ENCODE measurements at regions not wholly inside any gene's neighbourhood (a gene's known extent, or its start where the extent isn't known, plus 50 kb on each side); places are given as distances from the start of the nearest gene placed in this dataset.

GRCh38 chr7:17598846-17599245 is 300.4 kb downstream of the AHR start:
- no peak overlapping the region for H2AFZ ChIP-seq (ENCODE audit: low read length, unreplicated experiment)
- no peaks in the 10 kb centered on the region for H3K79me2 ChIP-seq (ENCODE audit: control insufficient read depth, insufficient read depth, low read length, unreplicated experiment)
- H3K36me3 ChIP-seq (ENCODE audit: insufficient read depth, low read length) = no peaks in the 10 kb centered on the region
- H3K27me3 ChIP-seq (ENCODE audit: insufficient read depth, low read length) = no peaks in the 10 kb centered on the region
- H3K4me1 ChIP-seq (ENCODE audit: control insufficient read depth, insufficient read depth, low read length, unreplicated experiment) = peaks cover 34% of the 10 kb centered on the region
- H3K4me3 ChIP-seq (ENCODE audit: low read depth, low read length) = no peak overlapping the region
- no peak overlapping the region for H3K27ac ChIP-seq (ENCODE audit: low read depth, low read length)

DNA sequence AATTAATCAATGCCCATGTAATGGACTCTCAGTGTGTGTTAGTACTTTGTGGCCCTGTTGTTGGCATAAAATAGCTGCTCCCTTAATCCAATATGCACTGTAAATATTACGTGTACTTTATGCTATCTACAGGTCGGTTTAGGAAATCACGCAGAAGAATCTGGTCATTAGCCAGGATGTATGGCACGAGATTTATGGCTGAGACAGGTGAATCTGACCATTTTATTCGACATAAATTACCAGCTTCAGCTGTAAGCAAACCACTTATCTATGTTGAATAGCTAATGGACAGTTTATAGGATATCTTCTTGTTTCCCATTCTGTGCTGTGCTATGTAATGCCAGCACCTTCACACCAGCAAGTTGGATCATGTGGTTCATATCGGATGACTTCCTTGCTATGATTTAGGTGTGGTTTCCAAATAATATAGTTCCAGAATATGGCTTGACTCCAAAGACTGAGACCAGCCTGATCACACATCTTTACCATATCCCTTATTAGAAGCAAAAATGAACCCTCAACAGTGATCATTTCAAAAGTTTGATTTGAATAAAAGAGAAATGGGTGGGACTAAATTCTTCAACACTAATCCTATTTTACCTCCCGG is 301.4 kb downstream of the AHR start:
- Histone ChIP-seq H3K4me3 (ENCODE audit: low read depth, low read length) (peak overlapping the region; percentile 18; the same call in 1 of the 2 replicates), H3K27ac (ENCODE audit: low read depth, low read length) (peak overlapping the region; percentile 79), H3K36me3 (ENCODE audit: insufficient read depth, low read length) (no peaks in the 10 kb centered on the region), H3K79me2 (ENCODE audit: control insufficient read depth, insufficient read depth, low read length, unreplicated experiment) (no peaks in the 10 kb centered on the region), H2AFZ (ENCODE audit: low read length, unreplicated experiment) (peak overlapping the region; percentile 37), H3K4me1 (ENCODE audit: control insufficient read depth, insufficient read depth, low read length, unreplicated experiment) (peaks cover 34% of the 10 kb centered on the region), H3K27me3 (ENCODE audit: insufficient read depth, low read length) (no peaks in the 10 kb centered on the region)

GRCh38 chr7:17600340-17600752 is 301.9 kb downstream of the AHR start:
- Histone ChIP-seq H3K27ac (ENCODE audit: low read depth, low read length) (peak overlapping the region; percentile 79), H3K79me2 (ENCODE audit: control insufficient read depth, insufficient read depth, low read length, unreplicated experiment) (no peaks in the 10 kb centered on the region), H2AFZ (ENCODE audit: low read length, unreplicated experiment) (peak overlapping the region; percentile 0), H3K36me3 (ENCODE audit: insufficient read depth, low read length) (no peaks in the 10 kb centered on the region), H3K4me3 (ENCODE audit: low read depth, low read length) (no peak overlapping the region), H3K4me1 (ENCODE audit: control insufficient read depth, insufficient read depth, low read length, unreplicated experiment) (peaks cover 34% of the 10 kb centered on the region), H3K27me3 (ENCODE audit: insufficient read depth, low read length) (no peaks in the 10 kb centered on the region)

GRCh38 chr7:17601921-17602320 is 303.5 kb downstream of the AHR start:
- H3K4me3 ChIP-seq (ENCODE audit: low read depth, low read length) = no peak overlapping the region
- H2AFZ ChIP-seq (ENCODE audit: low read length, unreplicated experiment) = no peak overlapping the region
- peaks cover 34% of the 10 kb centered on the region for H3K4me1 ChIP-seq (ENCODE audit: control insufficient read depth, insufficient read depth, low read length, unreplicated experiment)
- H3K27ac ChIP-seq (ENCODE audit: low read depth, low read length) = no peak overlapping the region
- no peaks in the 10 kb centered on the region for H3K36me3 ChIP-seq (ENCODE audit: insufficient read depth, low read length)
- no peaks in the 10 kb centered on the region for H3K79me2 ChIP-seq (ENCODE audit: control insufficient read depth, insufficient read depth, low read length, unreplicated experiment)
- H3K27me3 ChIP-seq (ENCODE audit: insufficient read depth, low read length) = no peaks in the 10 kb centered on the region

DNA sequence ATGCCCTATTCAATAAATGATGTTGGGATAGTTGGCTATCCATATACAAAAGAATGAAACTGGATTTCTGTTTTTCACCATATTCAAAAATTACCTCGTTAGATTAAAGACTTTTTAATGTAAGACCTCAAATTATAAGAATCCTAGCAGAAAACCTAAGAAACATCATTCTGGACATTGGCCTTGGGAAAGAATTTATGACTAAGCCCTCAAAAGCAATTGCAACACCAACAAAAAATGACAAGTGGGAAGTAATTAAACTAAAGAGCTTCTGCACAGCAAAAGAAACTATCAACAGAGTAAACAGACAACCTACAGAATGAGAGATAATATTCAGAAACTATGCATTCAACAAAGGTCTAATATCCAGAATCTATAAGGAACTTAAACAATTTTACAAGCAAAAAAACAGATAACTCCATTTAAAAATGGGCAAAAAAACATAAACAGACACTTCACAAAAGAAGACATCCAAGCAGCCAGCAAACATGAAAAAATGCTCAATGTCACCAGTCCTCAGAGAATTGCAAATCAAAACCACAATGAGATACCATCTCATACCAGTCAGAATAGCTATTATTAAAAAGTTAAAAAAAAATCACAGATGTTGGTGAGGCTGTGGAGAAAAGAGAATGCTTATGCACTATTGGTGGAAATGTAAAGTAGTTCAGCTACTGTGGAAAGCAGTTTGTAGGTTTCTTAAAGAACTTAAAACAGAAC is 309.8 kb downstream of the AHR start:
- H3K27me3 ChIP-seq (ENCODE audit: insufficient read depth, low read length) = no peaks in the 10 kb centered on the region
- H3K4me1 ChIP-seq (ENCODE audit: control insufficient read depth, insufficient read depth, low read length, unreplicated experiment) = peaks cover 16% of the 10 kb centered on the region
- H3K79me2 ChIP-seq (ENCODE audit: control insufficient read depth, insufficient read depth, low read length, unreplicated experiment) = no peaks in the 10 kb centered on the region
- H3K36me3 ChIP-seq (ENCODE audit: insufficient read depth, low read length) = no peaks in the 10 kb centered on the region
- no peak overlapping the region for H2AFZ ChIP-seq (ENCODE audit: low read length, unreplicated experiment)
- H3K4me3 ChIP-seq (ENCODE audit: low read depth, low read length) = no peak overlapping the region
- peak overlapping the region; percentile 60 for H3K27ac ChIP-seq (ENCODE audit: low read depth, low read length)

GRCh38 chr7:17611611-17612010 is 313.2 kb downstream of the AHR start:
- Histone ChIP-seq H3K4me1 (ENCODE audit: control insufficient read depth, insufficient read depth, low read length, unreplicated experiment) (peaks cover 16% of the 10 kb centered on the region), H3K27ac (ENCODE audit: low read depth, low read length) (no peak overlapping the region), H3K79me2 (ENCODE audit: control insufficient read depth, insufficient read depth, low read length, unreplicated experiment) (no peaks in the 10 kb centered on the region), H3K36me3 (ENCODE audit: insufficient read depth, low read length) (no peaks in the 10 kb centered on the region), H2AFZ (ENCODE audit: low read length, unreplicated experiment) (no peak overlapping the region), H3K4me3 (ENCODE audit: low read depth, low read length) (no peak overlapping the region), H3K27me3 (ENCODE audit: insufficient read depth, low read length) (no peaks in the 10 kb centered on the region)

GRCh38 chr7:17613338-17614041 is 315.0 kb downstream of the AHR start:
- Histone ChIP-seq H2AFZ (ENCODE audit: low read length, unreplicated experiment) (no peak overlapping the region), H3K4me3 (ENCODE audit: low read depth, low read length) (no peak overlapping the region), H3K4me1 (ENCODE audit: control insufficient read depth, insufficient read depth, low read length, unreplicated experiment) (peaks cover 4% of the 10 kb centered on the region), H3K27me3 (ENCODE audit: insufficient read depth, low read length) (no peaks in the 10 kb centered on the region), H3K27ac (ENCODE audit: low read depth, low read length) (no peak overlapping the region), H3K36me3 (ENCODE audit: insufficient read depth, low read length) (no peaks in the 10 kb centered on the region), H3K79me2 (ENCODE audit: control insufficient read depth, insufficient read depth, low read length, unreplicated experiment) (no peaks in the 10 kb centered on the region)

DNA sequence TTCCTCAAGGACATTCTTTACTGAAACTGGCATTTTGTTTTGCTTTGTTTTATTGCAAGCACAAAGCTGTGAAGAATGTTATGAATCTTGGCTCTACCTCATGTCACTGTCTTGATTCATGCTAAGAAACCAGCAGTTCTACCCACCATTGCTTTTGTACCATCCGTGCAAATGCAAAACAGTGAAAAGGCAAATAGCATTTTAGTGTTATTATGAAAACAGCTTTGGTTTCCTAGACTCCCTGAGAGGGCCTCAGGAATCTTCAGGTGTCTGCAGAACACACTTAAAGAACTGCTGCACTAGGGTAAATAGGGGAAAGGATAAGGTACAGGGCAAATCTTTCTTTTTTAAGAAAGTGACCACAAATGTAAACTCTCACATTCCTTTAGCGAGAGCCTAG is 318.9 kb downstream of the AHR start:
- Histone ChIP-seq H3K36me3 (ENCODE audit: insufficient read depth, low read length) (no peaks in the 10 kb centered on the region), H3K27ac (ENCODE audit: low read depth, low read length) (no peak overlapping the region), H2AFZ (ENCODE audit: low read length, unreplicated experiment) (no peak overlapping the region), H3K4me1 (ENCODE audit: control insufficient read depth, insufficient read depth, low read length, unreplicated experiment) (no peaks in the 10 kb centered on the region), H3K4me3 (ENCODE audit: low read depth, low read length) (no peak overlapping the region), H3K27me3 (ENCODE audit: insufficient read depth, low read length) (no peaks in the 10 kb centered on the region), H3K79me2 (ENCODE audit: control insufficient read depth, insufficient read depth, low read length, unreplicated experiment) (no peaks in the 10 kb centered on the region)

DNA sequence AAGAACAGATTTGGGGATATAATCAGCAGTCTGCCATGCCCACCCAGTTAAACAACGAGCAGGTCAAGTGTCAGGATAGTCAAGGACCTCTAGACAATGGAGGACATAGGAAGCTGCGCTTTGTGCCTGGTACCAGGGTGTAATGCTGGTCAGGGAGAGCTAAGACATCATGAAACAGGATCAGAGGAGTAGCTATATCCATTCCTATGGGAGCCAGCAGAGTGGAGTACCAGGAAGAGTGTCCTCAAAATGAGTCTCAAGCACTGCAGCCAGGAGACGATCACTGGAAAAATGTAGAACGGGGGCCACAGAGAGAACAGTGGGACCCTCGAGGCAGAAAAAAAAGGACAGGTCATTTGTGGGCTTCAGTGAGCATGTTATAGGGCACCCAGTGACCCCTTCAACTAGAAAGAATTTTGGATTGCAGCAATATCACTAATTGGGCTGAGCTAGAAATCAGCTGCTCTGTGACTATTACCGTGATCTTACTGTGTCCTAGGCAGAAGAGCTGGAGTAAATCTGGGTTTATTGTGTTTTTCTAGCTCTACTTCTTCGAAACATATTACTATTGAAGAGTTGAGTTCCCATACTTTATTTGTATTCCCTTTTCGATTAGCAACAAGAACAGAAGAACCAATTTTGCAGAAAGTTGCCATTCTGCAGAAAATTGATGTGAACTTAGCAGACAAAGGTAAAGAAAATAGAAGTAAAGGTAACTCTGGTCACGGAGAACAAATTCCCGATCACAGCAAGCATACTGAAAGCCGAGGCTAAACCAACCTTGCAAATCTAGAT is 319.6 kb downstream of the AHR start:
- Histone ChIP-seq H3K27me3 (ENCODE audit: insufficient read depth, low read length) (no peaks in the 10 kb centered on the region), H3K79me2 (ENCODE audit: control insufficient read depth, insufficient read depth, low read length, unreplicated experiment) (no peaks in the 10 kb centered on the region), H3K4me3 (ENCODE audit: low read depth, low read length) (no peak overlapping the region), H3K4me1 (ENCODE audit: control insufficient read depth, insufficient read depth, low read length, unreplicated experiment) (no peaks in the 10 kb centered on the region), H3K36me3 (ENCODE audit: insufficient read depth, low read length) (no peaks in the 10 kb centered on the region), H3K27ac (ENCODE audit: low read depth, low read length) (no peak overlapping the region), H2AFZ (ENCODE audit: low read length, unreplicated experiment) (no peak overlapping the region)

DNA sequence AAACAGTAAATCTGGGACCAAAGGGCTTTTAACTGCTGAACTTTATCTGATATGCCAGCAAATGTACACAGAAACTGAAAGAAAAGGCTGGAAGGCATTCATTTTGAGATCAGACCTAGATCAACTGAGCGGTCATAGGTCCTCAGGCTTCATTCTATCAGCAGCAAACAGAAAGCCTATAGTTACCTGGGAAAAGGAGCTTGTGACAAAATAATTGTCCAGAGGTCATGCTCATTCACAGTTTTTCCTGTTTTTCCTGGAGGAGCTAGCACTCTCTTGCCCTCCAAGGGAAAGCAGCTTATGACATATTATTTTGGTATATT is 320.2 kb downstream of the AHR start:
- Histone ChIP-seq H3K27ac (ENCODE audit: low read depth, low read length) (no peak overlapping the region), H3K4me3 (ENCODE audit: low read depth, low read length) (no peak overlapping the region), H3K79me2 (ENCODE audit: control insufficient read depth, insufficient read depth, low read length, unreplicated experiment) (no peaks in the 10 kb centered on the region), H2AFZ (ENCODE audit: low read length, unreplicated experiment) (no peak overlapping the region), H3K27me3 (ENCODE audit: insufficient read depth, low read length) (no peaks in the 10 kb centered on the region), H3K4me1 (ENCODE audit: control insufficient read depth, insufficient read depth, low read length, unreplicated experiment) (peaks cover 4% of the 10 kb centered on the region), H3K36me3 (ENCODE audit: insufficient read depth, low read length) (no peaks in the 10 kb centered on the region)
